Upper lobe of left lung (tissue), 6 donors: ENCODE measurements at regions not wholly inside any gene's neighbourhood (a gene's known extent, or its start where the extent isn't known, plus 50 kb on each side); places are given as distances from the start of the nearest gene placed in this dataset.

Source experiments
- ATAC-seq, 2 donors: fragments of 200-7000 bp; cut with Tn5 transposase; one replicate each; pipeline ENCODE4 v1.9.1; 2022; ENCODE audit warnings: mild to moderate bottlenecking in 2 of 2, moderate library complexity in 2 of 2; ENCODE audit not compliant: low FRiP score in 2 of 2
- DNase-seq, 2 donors: peaks; one replicate each; pipeline ENCODE4 v3.0.0-alpha.2; 2019 to 2020
- H3K27ac ChIP-seq, 4 donors: fragments of 200-600 bp; sonication (generic); one replicate each; pipeline ENCODE4 v1.5.1; 2016 to 2019
- H3K27me3 ChIP-seq, 4 donors: fragments of 200-600 bp; sonication (generic); one replicate each; pipeline ENCODE4 v1.5.1; 2017 to 2019
- H3K36me3 ChIP-seq, 4 donors: fragments of 200-600 bp; sonication (generic); one replicate each; pipeline ENCODE4 v1.5.1; 2016 to 2019
- H3K4me1 ChIP-seq, 4 donors: fragments of 200-600 bp; sonication (generic); one replicate each; pipeline ENCODE4 v1.5.1; 2018 to 2019
- H3K4me3 ChIP-seq, 4 donors: fragments of 200-600 bp; sonication (generic); one replicate each; pipeline ENCODE4 v1.5.1; 2017 to 2019; ENCODE audit warnings: mild to moderate bottlenecking in 2 of 4, moderate library complexity in 1 of 4
- H3K9me3 ChIP-seq, 4 donors: fragments of 200-600 bp; sonication (generic); one replicate each; pipeline ENCODE4 v1.5.1; 2018 to 2019
- EP300 ChIP-seq, 4 donors: sonication (generic); formaldehyde crosslinking; IDR thresholded peaks; one replicate each; pipeline ENCODE4 v1.5.1; 2017; ENCODE audit warnings: antibody characterized with exemption in 4 of 4, control low read depth in 2 of 4
- POLR2A ChIP-seq, 4 donors: fragments of 450-650 bp; IDR thresholded peaks; one replicate each; pipeline ENCODE4 v1.5.1; 2016 to 2017; ENCODE audit warnings: antibody characterized with exemption in 4 of 4, mild to moderate bottlenecking in 2 of 4
- POLR2AphosphoS5 ChIP-seq, 2 donors: sonication (generic); formaldehyde crosslinking; IDR thresholded peaks; one replicate each; pipeline ENCODE4 v1.5.1; 2017; ENCODE audit warnings: antibody characterized with exemption in 2 of 2
- WGBS, 2 donors: methylation state at CpG; one replicate each; pipeline ENCODE4 v1.1.5; 2017 to 2018; 5-methylcytosine and 5-hydroxymethylcytosine counted together
- TF ChIP-seq, protein P1 (sequence below), 6 experiments: fragments of 450-650 bp in 4 of 6; fragments of 200-600 bp in 2 of 6; sonication (generic) in 2 of 6; IDR thresholded peaks; one replicate each; pipeline ENCODE4 v1.5.1; 2016 to 2019; ENCODE audit warnings: antibody characterized with exemption in 6 of 6
- donor health status: DM: no; HTN: no; CAD: no; lungs with moderate emphysema.
- donor health status: DM: no; HTN: yes; CAD: no; lungs with severe emphysema.

GRCh38 chr4:110710070-110710469 lies 87.2 kb upstream of the PITX2 start:
- Histone ChIP-seq H3K9me3 (no peaks in the 10 kb centered on the region), H3K27ac (no peak overlapping the region), H3K36me3 (no peaks in the 10 kb centered on the region), H3K4me3 (no peak overlapping the region), H3K4me1 (no peaks in the 10 kb centered on the region), H3K27me3 (no peaks in the 10 kb centered on the region)
- no peak for TF ChIP-seq EP300 (IDR thresholded peaks at IDR 0.05)
- 91 to 93% methylated on average over 2 of the region's 2 CpGs for WGBS, 2 donors
- ATAC-seq (no peak), DNase-seq (no peak)

GRCh38 chr4:110712486-110712885 lies 89.6 kb upstream of the PITX2 start:
- DNase-seq (no peak), ATAC-seq (no peak)
- WGBS, 2 donors, result 71 to 76% methylated on average over 3 of the region's 3 CpGs
- Histone ChIP-seq H3K27ac (no peak overlapping the region), H3K27me3 (no peaks in the 10 kb centered on the region), H3K9me3 (no peaks in the 10 kb centered on the region), H3K4me1 (no peaks in the 10 kb centered on the region), H3K36me3 (no peaks in the 10 kb centered on the region), H3K4me3 (no peak overlapping the region)
- TF ChIP-seq, protein P1, sequence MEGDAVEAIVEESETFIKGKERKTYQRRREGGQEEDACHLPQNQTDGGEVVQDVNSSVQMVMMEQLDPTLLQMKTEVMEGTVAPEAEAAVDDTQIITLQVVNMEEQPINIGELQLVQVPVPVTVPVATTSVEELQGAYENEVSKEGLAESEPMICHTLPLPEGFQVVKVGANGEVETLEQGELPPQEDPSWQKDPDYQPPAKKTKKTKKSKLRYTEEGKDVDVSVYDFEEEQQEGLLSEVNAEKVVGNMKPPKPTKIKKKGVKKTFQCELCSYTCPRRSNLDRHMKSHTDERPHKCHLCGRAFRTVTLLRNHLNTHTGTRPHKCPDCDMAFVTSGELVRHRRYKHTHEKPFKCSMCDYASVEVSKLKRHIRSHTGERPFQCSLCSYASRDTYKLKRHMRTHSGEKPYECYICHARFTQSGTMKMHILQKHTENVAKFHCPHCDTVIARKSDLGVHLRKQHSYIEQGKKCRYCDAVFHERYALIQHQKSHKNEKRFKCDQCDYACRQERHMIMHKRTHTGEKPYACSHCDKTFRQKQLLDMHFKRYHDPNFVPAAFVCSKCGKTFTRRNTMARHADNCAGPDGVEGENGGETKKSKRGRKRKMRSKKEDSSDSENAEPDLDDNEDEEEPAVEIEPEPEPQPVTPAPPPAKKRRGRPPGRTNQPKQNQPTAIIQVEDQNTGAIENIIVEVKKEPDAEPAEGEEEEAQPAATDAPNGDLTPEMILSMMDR (IDR thresholded peaks at IDR 0.05), result no peak
- no peak for TF ChIP-seq POLR2AphosphoS5 (IDR thresholded peaks at IDR 0.05)
- TF ChIP-seq POLR2A (IDR thresholded peaks at IDR 0.05), result no peak
- TF ChIP-seq EP300 (IDR thresholded peaks at IDR 0.05), result no peak

GRCh38 chr4:110730318-110730717 lies 107.4 kb upstream of the PITX2 start:
- Histone ChIP-seq H3K4me3 (no peak overlapping the region), H3K27me3 (no peaks in the 10 kb centered on the region), H3K4me1 (no peaks in the 10 kb centered on the region), H3K27ac (no peak overlapping the region), H3K9me3 (no peaks in the 10 kb centered on the region), H3K36me3 (no peaks in the 10 kb centered on the region)
- ATAC-seq (no peak), DNase-seq (no peak)
- TF ChIP-seq POLR2A (IDR thresholded peaks at IDR 0.05) (no peak), POLR2AphosphoS5 (IDR thresholded peaks at IDR 0.05) (no peak), EP300 (IDR thresholded peaks at IDR 0.05) (no peak)
- TF ChIP-seq, protein P1 (IDR thresholded peaks at IDR 0.05), result no peak
- WGBS, 2 donors, result 75 to 81% methylated on average over 3 of the region's 3 CpGs

DNA sequence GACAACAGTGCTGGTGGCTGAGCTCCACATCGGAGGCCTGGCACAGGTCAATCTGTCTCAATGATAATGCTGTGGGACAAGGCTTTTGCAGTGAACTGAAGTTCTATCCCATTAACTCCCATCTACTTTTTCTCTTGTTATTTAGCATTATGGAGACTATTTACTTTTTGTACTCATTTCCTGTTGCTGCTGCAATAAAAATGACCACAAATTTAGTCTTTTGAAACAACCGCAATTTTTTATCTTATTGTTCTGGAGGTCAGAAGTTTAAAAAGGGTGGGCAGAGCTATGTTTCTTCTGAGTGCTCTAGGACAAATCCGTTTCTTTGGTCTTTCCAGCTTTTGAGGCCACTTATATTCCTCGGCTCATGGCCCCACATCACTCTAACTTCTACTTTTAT lies 111.0 kb upstream of the PITX2 start:
- Histone ChIP-seq H3K4me3 (no peak overlapping the region), H3K27me3 (no peaks in the 10 kb centered on the region), H3K4me1 (no peaks in the 10 kb centered on the region), H3K9me3 (no peaks in the 10 kb centered on the region), H3K27ac (no peak overlapping the region), H3K36me3 (no peaks in the 10 kb centered on the region)
- WGBS, 2 donors, result 77 to 78% methylated on average over 4 of the region's 4 CpGs
- ATAC-seq (no peak), DNase-seq (no peak)
- TF ChIP-seq EP300 (IDR thresholded peaks at IDR 0.05), result no peak
- TF ChIP-seq, protein P1 (IDR thresholded peaks at IDR 0.05), result no peak
- TF ChIP-seq POLR2A (IDR thresholded peaks at IDR 0.05), result no peak
- no peak for TF ChIP-seq POLR2AphosphoS5 (IDR thresholded peaks at IDR 0.05)

DNA sequence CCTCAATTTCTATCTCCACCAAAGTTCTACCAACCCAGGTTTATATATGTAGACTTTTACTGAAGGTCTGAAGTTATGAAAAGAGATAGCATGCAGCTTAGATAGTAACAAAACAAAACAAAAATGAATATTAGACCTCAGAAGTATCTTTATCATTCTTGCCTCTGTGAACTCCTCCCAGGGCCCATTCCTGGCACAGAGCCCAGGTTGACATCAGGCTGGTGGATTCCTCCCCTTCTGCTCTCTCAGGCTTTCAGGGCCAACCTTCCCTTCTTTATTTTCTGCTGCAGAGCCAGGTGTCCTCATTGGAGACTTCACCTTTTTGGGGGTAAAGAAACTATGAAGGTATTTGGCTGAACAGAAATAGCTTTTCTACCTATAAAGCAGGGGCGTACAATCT lies 112.8 kb upstream of the PITX2 start:
- TF ChIP-seq POLR2A (IDR thresholded peaks at IDR 0.05) (no peak), EP300 (IDR thresholded peaks at IDR 0.05) (no peak), POLR2AphosphoS5 (IDR thresholded peaks at IDR 0.05) (no peak)
- TF ChIP-seq, protein P1 (IDR thresholded peaks at IDR 0.05), result no peak
- H3K4me3 ChIP-seq, result no peak overlapping the region
- no peaks in the 10 kb centered on the region for H3K4me1 ChIP-seq
- H3K27ac ChIP-seq, result no peak overlapping the region
- WGBS, 2 donors, result 83 to 93% methylated on average over 1 of the region's 1 CpG
- no peak for DNase-seq
- no peaks in the 10 kb centered on the region for H3K9me3 ChIP-seq
- H3K36me3 ChIP-seq, result no peaks in the 10 kb centered on the region
- H3K27me3 ChIP-seq, result no peaks in the 10 kb centered on the region
- ATAC-seq, result no peak
